HCT116 (cell line): ENCODE measurements at regions not wholly inside any gene's neighbourhood (a gene's known extent, or its start where the extent isn't known, plus 50 kb on each side); places are given as distances from the start of the nearest gene placed in this dataset.

Source experiments
- ATAC-seq: fragments of 200-7000 bp; cut with Tn5 transposase; 2 replicates; pipeline ENCODE4 v1.9.1; 2020; ENCODE audit warnings: mild to moderate bottlenecking, moderate library complexity
- BruUV-seq: library from RNA; stranded (reverse); fragments of 400-500 nt; replicated peaks from 2 replicates; lab custom pipeline; 2021; lab: Mats Ljungman, UMichigan
- CTCF ChIA-PET: fragments of 300-600 bp; sonication (Branson Sonifier 250); formaldehyde crosslinking; loops from one replicate; lab custom pipeline; 2021; ENCODE audit warnings: antibody characterized with exemption; lab: Charles Lee
- POLR2A ChIA-PET: fragments of 300-600, 350-600 bp; sonication (Branson Sonifier 250); formaldehyde crosslinking; loops from one replicate; lab custom pipeline; 2021; ENCODE audit warnings: antibody characterized with exemption; lab: Charles Lee
- RAD21 ChIA-PET, 2 experiments: fragments of 300-600 bp; sonication (Branson Sonifier 250); formaldehyde crosslinking; loops; one replicate each; lab custom pipeline; 2023; ENCODE audit warnings: low total read pairs in 2 of 2; ENCODE audit not compliant: uncharacterized antibody in 2 of 2, unreplicated experiment in 2 of 2, low non-redundant PET in 1 of 2; lab: Charles Lee
- DNase-seq: peaks from one replicate; pipeline ENCODE4 v3.0.0-alpha.2; 2010; ENCODE audit warnings: low read depth, low spot score
- H2AFZ ChIP-seq: fragments of 200-600 bp; shearing (Covaris generic), sonication (generic); 2 replicates; pipeline ENCODE4 v1.6.1; 2017; ENCODE audit warnings: low read depth, mixed run types, mixed read lengths, antibody characterized with exemption, low read length; ENCODE audit not compliant: poor library complexity, severe bottlenecking
- H3K27ac ChIP-seq: 2 replicates; pipeline ENCODE4 v1.5.1; 2012; ENCODE audit warnings: low read depth, low read length
- H3K27me3 ChIP-seq: fragments of 200-600 bp; sonication (generic); 2 replicates; pipeline ENCODE4 v1.6.1; 2016; ENCODE audit warnings: mixed run types, low read length, mixed read lengths; ENCODE audit not compliant: insufficient read depth
- H3K36me3 ChIP-seq, 2 experiments: fragments of 200-500 bp in 1 of 2; fragments of 200-600 bp in 1 of 2; sonication (Bioruptor generic) in 1 of 2; sonication (generic) in 1 of 2; 2 replicates each; pipeline versions ENCODE4 v1.5.1 to v1.6.1; 2014 to 2016; ENCODE audit warnings: low read length in 2 of 2, inconsistent platforms in 1 of 2, mixed read lengths in 1 of 2, mixed run types in 1 of 2; ENCODE audit not compliant: insufficient read depth in 2 of 2, control insufficient read depth in 1 of 2
- H3K4me1 ChIP-seq, 2 experiments: fragments of 200-600 bp in 1 of 2; sonication (generic) in 1 of 2; 2 replicates each; pipeline versions ENCODE4 v1.5.1 to v1.6.1; 2012 to 2017; ENCODE audit warnings: low read length in 2 of 2, inconsistent platforms in 1 of 2, mild to moderate bottlenecking in 1 of 2, mixed read lengths in 1 of 2, mixed run types in 1 of 2, moderate library complexity in 1 of 2; ENCODE audit not compliant: insufficient read depth in 2 of 2, control insufficient read depth in 1 of 2
- H3K4me2 ChIP-seq: fragments of 200-600 bp; sonication (generic); 2 replicates; pipeline ENCODE4 v1.6.1; 2017; ENCODE audit warnings: mixed run types, low read length, mixed read lengths
- H3K4me3 ChIP-seq, 2 experiments: fragments of 200-600 bp in 1 of 2; sonication (generic) in 1 of 2; replicated peaks in 1 of 2; 2 replicates each; pipeline ENCODE4 v1.5.1; 2011 to 2016; ENCODE audit warnings: low read length in 2 of 2, control low read depth in 1 of 2, low read depth in 1 of 2, mild to moderate bottlenecking in 1 of 2, mixed read lengths in 1 of 2, mixed run types in 1 of 2
- H3K79me2 ChIP-seq: fragments of 200-600 bp; sonication (generic); 2 replicates; pipeline ENCODE4 v1.6.1; 2017; ENCODE audit warnings: mild to moderate bottlenecking, mixed run types, low read length, moderate library complexity, mixed read lengths; ENCODE audit not compliant: insufficient read depth
- H3K9ac ChIP-seq: fragments of 200-600 bp; sonication (generic); 2 replicates; pipeline ENCODE4 v1.6.1; 2016; ENCODE audit warnings: low read length, mixed read lengths
- H3K9me2 ChIP-seq: fragments of 200-600 bp; sonication (generic), shearing (Covaris generic); 2 replicates; pipeline ENCODE4 v1.6.1; 2017; ENCODE audit warnings: mixed run types, mild to moderate bottlenecking, moderate library complexity; ENCODE audit not compliant: insufficient read depth
- H3K9me3 ChIP-seq, 2 experiments: fragments of 200-500 bp in 1 of 2; fragments of 200-600 bp in 1 of 2; sonication (Bioruptor generic) in 1 of 2; sonication (generic) in 1 of 2; 2 replicates each; pipeline ENCODE4 v1.6.1; 2014 to 2017; ENCODE audit warnings: low read length in 2 of 2, mixed read lengths in 2 of 2, inconsistent platforms in 1 of 2, low read depth in 1 of 2, mild to moderate bottlenecking in 1 of 2, mixed run types in 1 of 2, moderate library complexity in 1 of 2; ENCODE audit not compliant: control insufficient read depth in 1 of 2, insufficient read depth in 1 of 2
- H4K20me1 ChIP-seq: fragments of 200-600 bp; sonication (generic), shearing (Covaris generic); 2 replicates; pipeline ENCODE4 v1.6.1; 2017; ENCODE audit warnings: mixed run types, mild to moderate bottlenecking, moderate library complexity; ENCODE audit not compliant: insufficient read depth
- CBX3 ChIP-seq: IDR thresholded peaks from 2 replicates; pipeline ENCODE4 v1.6.1; 2012; ENCODE audit warnings: low read depth
- EGR1 ChIP-seq: IDR thresholded peaks from 2 replicates; pipeline ENCODE4 v1.6.1; 2012; ENCODE audit warnings: low read depth
- EZH2 ChIP-seq: fragments of 200-600 bp; sonication (generic); IDR thresholded peaks from 2 replicates; pipeline ENCODE4 v1.6.1; 2017; ENCODE audit warnings: antibody characterized with exemption, mixed run types
- EZH2phosphoT487 ChIP-seq: fragments of 200-600 bp; IDR thresholded peaks from 2 replicates; pipeline ENCODE4 v1.6.1; 2018; ENCODE audit warnings: antibody characterized with exemption, borderline replicate concordance
- JUND ChIP-seq: IDR thresholded peaks from 2 replicates; pipeline ENCODE4 v1.6.1; 2012
- POLR2A ChIP-seq: IDR thresholded peaks from 2 replicates; pipeline ENCODE4 v1.7.0; 2011; ENCODE audit warnings: borderline replicate concordance; ENCODE audit not compliant: insufficient read depth, insufficient read length; ENCODE audit errors: extremely low read depth
- POLR2AphosphoS5 ChIP-seq: IDR thresholded peaks from 2 replicates; pipeline ENCODE4 v1.6.1; 2011; ENCODE audit warnings: mild to moderate bottlenecking, low read depth, low read length, moderate library complexity
- RAD21 ChIP-seq: IDR thresholded peaks from 2 replicates; pipeline ENCODE4 v1.6.1; 2012; ENCODE audit warnings: low read depth, mild to moderate bottlenecking
- SP1 ChIP-seq: IDR thresholded peaks from 2 replicates; pipeline ENCODE4 v1.6.1; 2012; ENCODE audit warnings: low read depth
- TCF7L2 ChIP-seq: IDR thresholded peaks from 2 replicates; pipeline ENCODE4 v1.7.0; 2011; ENCODE audit warnings: borderline replicate concordance, inconsistent platforms; ENCODE audit not compliant: insufficient read depth, insufficient read length; ENCODE audit errors: extremely low read depth
- YY1 ChIP-seq: IDR thresholded peaks from 2 replicates; pipeline ENCODE4 v1.6.1; 2011; ENCODE audit warnings: low read length, low read depth, moderate library complexity, mild to moderate bottlenecking; ENCODE audit not compliant: insufficient replicate concordance; ENCODE audit errors: extremely low read depth
- ZFX ChIP-seq: fragments of 450-650 bp; IDR thresholded peaks from 2 replicates; pipeline ENCODE4 v1.6.1; 2017
- ZNF274 ChIP-seq: fragments of 200-500 bp; sonication (Bioruptor generic); IDR thresholded peaks from 2 replicates; pipeline ENCODE4 v1.6.1; 2014; ENCODE audit warnings: mild to moderate bottlenecking, low read depth, low read length, inconsistent platforms
- intact Hi-C: fragments of 100-400 bp; cut with micrococcal nuclease; formaldehyde crosslinking; loops from 2 replicates; pipeline ENCODE4 v1.10.0; 2022
- TF ChIP-seq, protein P1 (sequence below): IDR thresholded peaks from 2 replicates; pipeline ENCODE4 v1.6.1; 2012; ENCODE audit warnings: low read depth

GRCh38 chr13:51021811-51022210 lies 89.3 kb downstream of the C13orf42 start:
- no peaks in the 10 kb centered on the region for H3K27me3 ChIP-seq
- intact Hi-C loops = no loop called here
- ATAC-seq = no peak
- H3K27ac ChIP-seq = no peak overlapping the region
- ChIA-PET CTCF (no interaction called here), RAD21 (no interaction called here), POLR2A (interaction anchor here (1.5 kb wide), 1 partner anchor 59 kb away, joined by 3 read pairs; no protein-coding TSS in a partner anchor)
- no peak overlapping the region for H2AFZ ChIP-seq
- H3K4me1 ChIP-seq = no peaks in the 10 kb centered on the region
- H3K9ac ChIP-seq = no peak overlapping the region
- H3K79me2 ChIP-seq = no peaks in the 10 kb centered on the region
- BruUV-seq = no TSS peak
- no peak overlapping the region for H3K4me3 ChIP-seq
- H3K36me3 ChIP-seq = no peaks in the 10 kb centered on the region
- H3K9me2 ChIP-seq = no peaks in the 10 kb centered on the region
- no peaks in the 10 kb centered on the region for H4K20me1 ChIP-seq
- DNase-seq = no peak
- TF ChIP-seq, protein P1, sequence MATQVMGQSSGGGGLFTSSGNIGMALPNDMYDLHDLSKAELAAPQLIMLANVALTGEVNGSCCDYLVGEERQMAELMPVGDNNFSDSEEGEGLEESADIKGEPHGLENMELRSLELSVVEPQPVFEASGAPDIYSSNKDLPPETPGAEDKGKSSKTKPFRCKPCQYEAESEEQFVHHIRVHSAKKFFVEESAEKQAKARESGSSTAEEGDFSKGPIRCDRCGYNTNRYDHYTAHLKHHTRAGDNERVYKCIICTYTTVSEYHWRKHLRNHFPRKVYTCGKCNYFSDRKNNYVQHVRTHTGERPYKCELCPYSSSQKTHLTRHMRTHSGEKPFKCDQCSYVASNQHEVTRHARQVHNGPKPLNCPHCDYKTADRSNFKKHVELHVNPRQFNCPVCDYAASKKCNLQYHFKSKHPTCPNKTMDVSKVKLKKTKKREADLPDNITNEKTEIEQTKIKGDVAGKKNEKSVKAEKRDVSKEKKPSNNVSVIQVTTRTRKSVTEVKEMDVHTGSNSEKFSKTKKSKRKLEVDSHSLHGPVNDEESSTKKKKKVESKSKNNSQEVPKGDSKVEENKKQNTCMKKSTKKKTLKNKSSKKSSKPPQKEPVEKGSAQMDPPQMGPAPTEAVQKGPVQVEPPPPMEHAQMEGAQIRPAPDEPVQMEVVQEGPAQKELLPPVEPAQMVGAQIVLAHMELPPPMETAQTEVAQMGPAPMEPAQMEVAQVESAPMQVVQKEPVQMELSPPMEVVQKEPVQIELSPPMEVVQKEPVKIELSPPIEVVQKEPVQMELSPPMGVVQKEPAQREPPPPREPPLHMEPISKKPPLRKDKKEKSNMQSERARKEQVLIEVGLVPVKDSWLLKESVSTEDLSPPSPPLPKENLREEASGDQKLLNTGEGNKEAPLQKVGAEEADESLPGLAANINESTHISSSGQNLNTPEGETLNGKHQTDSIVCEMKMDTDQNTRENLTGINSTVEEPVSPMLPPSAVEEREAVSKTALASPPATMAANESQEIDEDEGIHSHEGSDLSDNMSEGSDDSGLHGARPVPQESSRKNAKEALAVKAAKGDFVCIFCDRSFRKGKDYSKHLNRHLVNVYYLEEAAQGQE = no peak
- TF ChIP-seq YY1 (no peak), TCF7L2 (no peak), RAD21 (no peak), SP1 (no peak)
- H3K9me3 ChIP-seq = 0 out of 4 replicates have a peak, but pooled peaks cover 0 to 3% of the 10 kb centered on the region in 2 experiments
- no peak overlapping the region for H3K4me2 ChIP-seq

DNA sequence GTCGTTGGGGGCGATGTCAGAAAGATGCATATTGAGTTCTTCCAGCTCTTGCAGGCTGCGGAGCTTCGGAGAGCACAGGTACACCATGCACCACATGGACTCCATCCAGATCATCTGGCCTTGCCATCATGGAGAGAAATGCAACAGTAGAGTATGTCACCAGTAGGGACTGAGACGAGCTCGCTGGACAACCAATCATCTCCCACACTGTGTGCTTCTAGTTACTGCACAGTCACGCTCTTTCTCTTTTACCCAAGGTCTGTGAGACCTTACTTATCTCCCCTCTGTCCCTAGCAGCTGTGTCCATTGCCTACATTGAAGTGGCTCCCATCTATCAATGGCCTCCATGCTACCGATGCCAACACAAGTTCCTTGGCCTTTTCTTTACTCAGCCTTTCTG lies 90.5 kb downstream of the C13orf42 start:
- Histone ChIP-seq H3K4me2 (no peak overlapping the region), H4K20me1 (no peaks in the 10 kb centered on the region), H3K4me3 (no peak overlapping the region), H3K79me2 (no peaks in the 10 kb centered on the region), H3K27me3 (no peaks in the 10 kb centered on the region), H3K27ac (no peak overlapping the region), H2AFZ (no peak overlapping the region), H3K4me1 (no peaks in the 10 kb centered on the region), H3K36me3 (no peaks in the 10 kb centered on the region), H3K9me2 (no peaks in the 10 kb centered on the region), H3K9ac (no peak overlapping the region), H3K9me3 (0 out of 4 replicates have a peak, but pooled peaks cover 0 to 3% of the 10 kb centered on the region in 2 experiments)
- no peak for ATAC-seq
- no TSS peak for BruUV-seq
- ChIA-PET RAD21 (no interaction called here), POLR2A (no interaction called here), CTCF (no interaction called here)
- no peak for DNase-seq
- intact Hi-C loops = no loop called here
- no peak for TF ChIP-seq ZNF274
- TF ChIP-seq JUND = no peak
- TF ChIP-seq SP1 = no peak
- TF ChIP-seq ZFX = no peak
- TF ChIP-seq POLR2AphosphoS5 = no peak
- TF ChIP-seq TCF7L2 = no peak
- no peak for TF ChIP-seq POLR2A
- no peak for TF ChIP-seq YY1
- TF ChIP-seq EZH2 = no peak
- TF ChIP-seq EGR1 = no peak
- TF ChIP-seq, protein P1 = no peak
- TF ChIP-seq CBX3 = no peak
- TF ChIP-seq EZH2phosphoT487 = no peak
- TF ChIP-seq RAD21 = no peak
